GM18951 (cell line): ENCODE measurements at regions not wholly inside any gene's neighbourhood (a gene's known extent, or its start where the extent isn't known, plus 50 kb on each side); places are given as distances from the start of the nearest gene placed in this dataset.

Experiments used
- POLR2A ChIP-seq: IDR thresholded peaks from 4 replicates; pipeline ENCODE4 v1.6.1; 2011; ENCODE audit warnings: mild to moderate bottlenecking; ENCODE audit not compliant: insufficient read length, insufficient read depth; ENCODE audit errors: extremely low read depth
- in situ Hi-C: fragments of 300-500 bp; cut with MboI; formaldehyde crosslinking; loops from one replicate; pipeline ENCODE4 v1.12.0; 2022; ENCODE audit warnings: low sequenced_read_pairs, mixed read lengths, inconsistent platforms; ENCODE audit not compliant: unreplicated experiment

GRCh38 chr13:99883805-99884204 is 87.8 kb downstream of the ZIC5 start:
- in situ Hi-C loops, result loop anchor here (10.0 kb wide), 1 partner anchor 229 kb away; no protein-coding TSS in a partner anchor
- TF ChIP-seq POLR2A, result no peak

- in situ Hi-C loops, result no loop called here
- TF ChIP-seq POLR2A, result no peak
Measured at GRCh38 chr13:99878921-99879610, 92.5 kb downstream of the ZIC5 start.

- in situ Hi-C loops, result no loop called here
Measured at GRCh38 chr13:99876651-99877050, 94.9 kb downstream of the ZIC5 start.

GRCh38 chr13:99875391-99875790 is 96.2 kb downstream of the ZIC5 start:
- TF ChIP-seq POLR2A, result no peak
- in situ Hi-C loops, result no loop called here

More at GRCh38 chr13:99876651-99877050, 94.9 kb downstream of the ZIC5 start:
- TF ChIP-seq POLR2A, result no peak

- TF ChIP-seq POLR2A, result no peak
- in situ Hi-C loops, result no loop called here
Measured at GRCh38 chr13:99873832-99874430, 97.6 kb downstream of the ZIC5 start.

- no peak for TF ChIP-seq POLR2A
- in situ Hi-C loops, result no loop called here
Measured at GRCh38 chr13:99873141-99873540, 98.4 kb downstream of the ZIC5 start.

GRCh38 chr13:99871249-99871898 is 100.2 kb downstream of the ZIC5 start:
- TF ChIP-seq POLR2A, result no peak

GRCh38 chr13:99870541-99870940 is 101.0 kb downstream of the ZIC5 start:
- in situ Hi-C loops, result no loop called here
- no peak for TF ChIP-seq POLR2A

More at GRCh38 chr13:99871249-99871898, 100.2 kb downstream of the ZIC5 start:
- in situ Hi-C loops, result no loop called here

- TF ChIP-seq POLR2A, result no peak
- in situ Hi-C loops, result no loop called here
Measured at GRCh38 chr13:99869830-99870229, 101.7 kb downstream of the ZIC5 start.

GRCh38 chr13:99868767-99869166 is 102.8 kb downstream of the ZIC5 start:
- TF ChIP-seq POLR2A, result no peak
- in situ Hi-C loops, result no loop called here

- TF ChIP-seq POLR2A, result no peak
- in situ Hi-C loops, result no loop called here
Measured at GRCh38 chr13:99867535-99868257, 103.9 kb downstream of the ZIC5 start.

- in situ Hi-C loops, result no loop called here
- TF ChIP-seq POLR2A, result no peak
Measured at GRCh38 chr13:99866781-99867180, 104.8 kb downstream of the ZIC5 start.

- no peak for TF ChIP-seq POLR2A
- in situ Hi-C loops, result no loop called here
Measured at GRCh38 chr13:99865420-99865930, 106.1 kb downstream of the ZIC5 start.
